HG02588 (cell line): ENCODE measurements at regions not wholly inside any gene's neighbourhood (a gene's known extent, or its start where the extent isn't known, plus 50 kb on each side); places are given as distances from the start of the nearest gene placed in this dataset.
"Not testable (repeated sequence)": the region's sequence is repeated elsewhere in the genome, so short reads cannot be mapped to it uniquely, and the experiment has no call there.

Experiments used
- ATAC-seq: cut with Tn5 transposase; IDR thresholded peaks from one replicate; pipeline ENCODE4 v1.9.1; 2021; ENCODE audit warnings: mild to moderate bottlenecking, moderate library complexity; ENCODE audit not compliant: unreplicated experiment

DNA sequence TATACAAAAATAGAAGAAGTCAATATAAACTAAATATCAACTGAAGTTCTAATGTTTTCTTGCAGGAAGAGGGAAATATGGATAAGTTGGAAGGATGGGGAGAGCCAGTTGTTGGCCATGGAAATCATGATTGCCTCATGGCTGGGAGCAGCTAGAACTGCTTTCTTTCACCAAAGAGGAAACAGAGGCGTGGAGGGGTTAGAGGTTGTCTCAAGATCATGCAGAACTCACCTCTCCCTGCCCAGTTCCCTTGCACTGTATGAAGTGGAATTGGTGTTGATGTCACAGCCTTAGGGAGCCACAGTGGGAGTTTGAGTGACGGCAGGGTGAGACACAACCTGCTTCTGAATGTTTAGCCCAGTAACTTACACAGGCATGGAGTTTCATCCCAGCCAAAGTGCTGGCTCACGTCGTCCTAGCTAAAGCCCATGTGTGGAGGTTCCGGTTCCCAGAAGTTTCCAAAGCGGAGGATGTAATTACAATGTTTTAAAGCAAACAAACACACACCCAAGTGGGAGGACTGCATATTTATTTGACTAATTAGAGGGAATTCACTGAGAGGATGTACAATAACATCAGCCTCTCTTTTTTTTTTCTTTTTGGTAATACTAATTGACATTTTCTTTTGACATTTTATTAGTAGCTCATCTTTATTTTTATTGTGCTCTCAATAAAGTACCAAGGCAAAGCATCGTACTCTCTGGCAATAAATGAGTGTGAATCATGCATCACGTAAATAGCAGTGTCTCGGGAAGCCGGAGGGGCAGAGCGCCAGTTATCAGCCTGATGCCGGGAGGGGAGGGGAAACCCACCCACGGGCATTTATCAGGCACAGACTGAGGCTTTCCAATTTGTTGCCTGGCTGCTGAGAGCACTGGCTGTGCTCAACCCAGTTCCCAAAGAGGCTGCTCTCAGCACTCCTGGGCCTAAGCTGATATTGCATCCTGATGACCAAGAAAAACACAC is 118.7 kb upstream of the CDH5 start:
- no peak for ATAC-seq

DNA sequence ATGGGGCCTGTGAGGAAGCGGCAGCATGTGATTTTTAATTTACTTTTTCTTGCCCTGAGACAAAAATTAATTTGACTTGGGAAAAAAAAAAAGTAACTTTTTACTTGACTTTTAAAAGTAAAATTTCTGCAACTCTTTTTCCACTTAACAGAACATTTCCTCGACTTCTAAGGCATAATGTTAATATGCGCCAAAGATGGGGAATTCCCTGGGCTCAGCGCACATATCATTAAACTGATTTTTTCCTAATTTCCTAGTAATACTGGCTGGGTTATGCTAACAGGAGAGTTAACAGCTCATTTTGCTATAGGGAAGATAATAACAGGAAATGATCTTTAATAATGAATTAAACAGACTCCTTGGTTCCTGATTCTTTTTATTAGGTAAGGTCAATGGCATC is 120.6 kb upstream of the CDH5 start:
- ATAC-seq, result no peak

DNA sequence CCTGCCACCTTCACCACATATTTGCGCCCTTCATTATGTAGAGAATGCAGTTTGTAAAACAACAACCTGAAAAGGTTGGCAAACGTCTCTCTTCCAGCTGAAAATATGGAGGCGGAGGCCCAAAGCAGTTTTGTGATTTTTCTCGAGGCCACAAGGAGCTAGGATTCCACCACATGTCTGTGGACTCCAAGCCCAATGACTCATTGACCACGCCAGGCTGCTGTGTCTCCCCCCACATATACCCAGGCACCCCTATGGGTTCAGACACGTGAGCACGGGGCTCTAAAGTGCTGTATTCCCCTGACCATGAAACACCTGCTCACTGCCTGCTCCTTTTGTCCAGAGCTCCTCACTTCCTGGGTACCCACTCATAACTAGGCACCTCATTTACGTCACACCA is 121.4 kb upstream of the CDH5 start:
- no peak for ATAC-seq

DNA sequence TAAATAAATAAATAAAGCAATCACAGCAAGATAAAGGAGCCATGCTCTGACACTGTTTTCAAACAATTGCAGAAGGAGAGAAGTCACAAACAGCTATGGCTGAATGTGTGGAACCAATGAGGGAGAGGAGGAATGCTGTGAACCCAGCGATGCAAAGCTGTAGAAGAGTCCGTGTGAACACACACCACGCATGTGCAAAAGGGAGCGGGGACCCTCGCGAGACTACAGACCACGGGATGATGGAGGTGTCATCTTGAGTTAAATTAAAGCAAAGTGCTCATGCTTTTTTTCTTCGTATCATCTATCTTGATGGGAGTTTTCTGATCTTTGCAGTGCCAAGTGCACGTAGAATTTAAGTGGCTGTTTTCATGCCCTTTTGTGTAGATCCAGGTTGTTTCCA is 123.8 kb upstream of the CDH5 start:
- ATAC-seq, result no peak

DNA sequence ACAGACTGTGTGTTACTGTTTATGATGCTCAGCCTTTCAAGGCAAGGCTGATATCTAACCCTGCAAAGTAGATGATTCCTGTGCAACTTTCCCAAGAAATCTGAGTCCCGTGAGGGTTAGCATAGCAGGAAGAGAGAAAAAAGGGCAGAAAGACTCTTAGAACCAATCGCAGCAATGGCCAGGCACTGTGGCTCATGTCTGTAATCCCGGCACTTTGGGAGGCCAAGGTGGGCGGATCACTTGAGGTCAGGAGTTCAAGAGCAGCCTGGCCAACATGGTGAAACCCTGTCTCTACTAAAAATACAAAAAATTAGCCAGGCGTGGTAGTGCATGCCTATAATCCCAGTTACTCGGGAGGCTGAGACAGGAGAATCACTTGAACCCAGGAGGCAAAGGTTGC is 124.3 kb upstream of the CDH5 start:
- not testable (repeated sequence) for ATAC-seq

DNA sequence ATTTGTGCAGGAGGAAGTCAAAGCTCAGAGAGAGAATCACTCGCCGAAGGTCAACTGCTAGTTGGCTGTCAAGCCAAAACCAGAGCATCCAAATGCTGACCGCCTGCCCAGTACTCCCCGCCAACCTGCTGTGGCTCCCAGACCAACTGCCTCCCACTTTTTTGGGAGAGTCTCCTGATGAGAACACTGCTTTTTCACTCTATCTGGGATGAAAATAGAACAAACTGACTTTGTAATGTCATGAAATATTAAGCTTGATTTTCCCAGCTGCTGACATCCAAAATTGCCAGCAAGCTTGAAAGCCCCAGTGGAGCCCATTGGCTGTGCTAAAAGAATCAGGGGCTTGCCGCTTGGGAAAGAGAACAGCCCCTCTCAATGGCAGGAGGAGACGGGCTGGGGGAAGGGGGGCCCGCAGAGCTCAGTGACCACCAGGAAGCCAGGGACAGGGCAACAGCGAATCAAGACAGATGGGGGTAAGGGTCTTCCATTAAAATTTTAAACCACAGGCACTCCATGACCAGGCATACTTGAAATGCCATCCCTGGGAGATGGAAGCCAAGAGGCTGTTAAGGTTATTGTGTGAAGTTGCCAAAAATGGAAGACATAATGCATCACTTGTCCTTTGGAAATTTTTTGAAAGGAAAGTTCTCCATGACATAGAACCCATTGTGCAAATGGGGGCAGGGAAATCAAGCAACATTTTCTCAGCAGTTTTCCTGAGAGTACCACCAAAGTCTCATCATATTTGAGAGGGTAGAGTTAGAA is 125.7 kb upstream of the CDH5 start:
- no peak for ATAC-seq

DNA sequence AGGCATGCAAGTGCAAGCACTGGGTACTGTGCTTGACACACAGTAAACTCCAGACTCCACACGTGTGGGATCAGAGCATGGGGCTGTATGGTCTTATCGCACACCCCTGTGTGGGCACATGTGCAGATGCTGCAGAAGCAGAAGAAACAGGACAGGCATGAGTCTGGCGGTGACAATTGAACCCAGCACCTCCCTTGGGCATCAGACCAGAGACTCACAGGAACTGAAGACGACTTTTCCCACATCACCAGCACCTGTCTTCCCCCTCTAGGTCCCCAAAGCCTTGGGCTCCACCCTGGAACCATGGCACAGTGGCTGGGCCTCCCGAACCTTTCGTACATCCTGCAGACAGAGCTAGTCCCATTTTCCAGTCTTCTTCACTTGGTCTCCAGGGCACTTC is 126.4 kb upstream of the CDH5 start:
- ATAC-seq, result no peak

DNA sequence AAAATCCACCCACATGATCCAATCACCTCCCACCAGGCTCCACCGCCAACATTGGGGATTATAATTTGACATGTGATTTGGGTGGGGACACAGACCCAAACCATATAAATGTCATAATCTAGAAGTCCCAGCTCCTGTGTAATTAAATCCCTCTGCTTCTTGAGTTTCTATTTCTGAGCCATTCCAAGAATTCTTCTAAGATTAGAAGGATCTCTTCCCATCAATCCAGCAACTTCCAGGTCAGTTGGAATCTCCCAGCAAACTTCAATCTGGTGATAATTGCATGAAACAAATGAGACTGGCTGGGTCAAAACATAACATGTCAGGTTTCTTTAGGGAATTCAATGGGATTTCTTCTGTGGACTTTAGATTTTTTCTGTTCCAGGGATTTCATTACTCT is 127.8 kb upstream of the CDH5 start:
- ATAC-seq, result no peak

DNA sequence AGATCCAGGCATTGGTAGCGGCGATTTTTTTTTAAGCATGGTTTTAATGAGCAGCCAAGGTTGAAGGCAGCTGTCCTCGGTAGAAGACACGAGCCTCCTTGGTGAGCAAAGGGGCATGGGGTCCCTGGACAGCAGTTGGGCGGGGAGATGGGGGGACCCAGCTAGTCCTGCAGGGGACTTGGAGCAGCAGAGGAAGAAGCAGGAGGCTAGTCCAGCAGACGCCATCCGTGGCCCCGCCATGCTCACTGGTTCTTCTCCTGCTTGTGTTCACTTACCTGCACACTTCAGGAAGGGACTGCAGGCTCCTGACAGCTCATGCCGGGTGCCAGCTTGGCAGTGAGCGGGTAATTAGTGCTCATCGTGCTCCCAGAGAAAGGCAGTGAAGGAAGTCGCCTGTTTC is 130.2 kb upstream of the CDH5 start:
- ATAC-seq, result no peak

DNA sequence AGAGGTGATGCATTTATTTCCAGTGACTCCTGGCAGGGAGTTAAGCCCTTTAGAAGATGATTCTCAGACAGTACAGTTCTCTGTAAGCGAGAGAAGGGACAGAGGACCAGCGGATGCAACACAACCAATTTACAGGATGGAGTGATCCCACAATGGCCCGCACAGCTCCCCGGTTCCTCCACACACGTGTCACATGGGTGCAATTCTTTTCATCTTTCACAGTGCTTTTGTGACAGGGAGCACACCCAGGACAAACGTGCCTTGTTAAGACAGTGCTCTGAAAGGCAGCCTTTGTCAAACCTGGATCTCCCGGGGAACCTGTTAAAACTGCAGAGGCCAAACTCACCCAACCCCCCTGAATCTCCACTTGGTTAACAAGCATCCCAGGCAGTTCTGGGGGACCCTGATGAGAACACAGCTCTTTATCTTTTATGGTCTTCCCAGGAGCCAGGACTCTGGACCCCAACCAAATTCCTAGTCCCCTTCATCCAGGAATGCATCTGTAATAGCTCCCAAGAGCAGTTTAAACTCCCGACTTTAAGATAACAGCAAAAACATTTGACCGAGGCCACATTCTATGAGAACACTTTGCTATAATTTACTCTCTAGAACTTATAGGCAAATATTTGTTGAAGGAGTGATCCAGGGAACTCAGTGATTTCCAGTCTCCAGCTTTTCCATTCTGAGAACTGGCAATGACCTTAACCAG is 134.9 kb upstream of the CDH5 start:
- ATAC-seq, result no peak

DNA sequence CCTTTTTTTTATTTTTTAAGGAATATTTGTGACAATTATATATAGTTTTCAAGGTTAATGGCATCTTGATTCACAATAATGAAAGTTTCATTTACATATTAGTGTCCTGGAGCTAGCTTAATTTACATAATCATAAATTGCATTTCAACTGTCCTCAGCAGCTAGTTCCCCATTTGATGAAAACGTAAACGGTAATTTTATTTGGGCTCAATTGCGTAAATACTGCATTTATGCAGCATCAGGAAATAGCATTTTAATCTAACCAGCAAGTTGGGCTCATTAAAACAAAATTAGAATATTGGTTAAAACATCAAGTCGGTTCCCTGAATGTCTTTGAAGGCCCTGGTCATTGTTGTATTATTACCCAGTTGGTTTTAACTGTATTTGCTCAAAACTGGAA is 136.8 kb upstream of the CDH5 start:
- no peak for ATAC-seq

DNA sequence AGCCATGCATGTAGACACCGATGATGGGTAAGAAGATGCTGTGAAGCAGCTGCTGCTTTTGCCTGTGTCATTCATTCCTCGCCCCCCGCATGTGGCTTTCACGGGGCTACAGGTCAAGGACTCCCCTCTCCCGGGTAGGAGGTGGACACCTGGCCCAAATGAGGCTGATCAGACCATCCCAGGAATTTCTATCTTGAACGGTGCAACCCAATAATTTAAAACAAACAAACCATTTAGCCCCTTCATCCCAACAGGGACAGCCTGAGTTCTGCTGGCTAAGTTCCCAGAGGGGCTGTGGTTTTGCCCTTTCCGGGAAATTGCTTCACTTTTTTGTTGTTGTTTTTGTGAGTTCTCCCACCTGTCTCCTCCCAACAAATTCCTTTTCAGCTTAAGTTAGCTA is 137.7 kb upstream of the CDH5 start:
- ATAC-seq, result no peak

DNA sequence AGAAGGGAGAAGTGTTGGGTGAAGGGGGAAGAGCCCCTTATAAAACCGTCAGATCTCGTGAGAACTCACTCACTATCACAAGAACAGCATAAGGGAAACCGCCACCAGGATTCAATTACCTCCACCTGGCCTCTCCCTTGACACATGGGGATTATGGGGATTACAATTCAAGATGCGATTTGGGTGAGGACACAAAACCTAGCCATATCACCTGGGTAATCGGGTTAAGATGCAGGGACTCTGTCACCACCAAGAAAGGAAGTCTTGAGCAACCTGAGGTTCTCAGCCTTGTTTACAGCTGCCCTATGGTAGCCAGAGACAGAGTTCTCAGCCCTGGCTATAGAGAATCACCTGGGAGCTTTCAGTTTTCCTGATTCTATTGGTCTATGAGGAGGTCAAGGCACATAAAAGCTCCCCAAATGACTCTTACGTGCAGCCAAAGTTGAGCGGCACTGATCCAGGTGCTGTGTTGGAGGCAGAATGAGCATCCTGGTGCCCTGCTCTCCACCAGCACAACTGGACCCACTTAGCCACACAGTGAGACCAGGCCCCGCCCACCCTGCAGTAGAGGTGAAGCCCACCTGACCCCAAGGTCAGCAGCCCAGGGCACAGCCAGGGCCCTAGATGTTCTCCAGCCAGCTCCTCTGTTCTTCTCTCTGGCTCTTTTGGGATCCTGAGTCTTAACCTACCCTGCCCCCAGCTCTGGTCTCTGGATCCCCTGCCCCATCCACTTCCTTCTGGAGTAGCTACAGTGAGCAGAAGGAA is 138.5 kb upstream of the CDH5 start:
- no peak for ATAC-seq

DNA sequence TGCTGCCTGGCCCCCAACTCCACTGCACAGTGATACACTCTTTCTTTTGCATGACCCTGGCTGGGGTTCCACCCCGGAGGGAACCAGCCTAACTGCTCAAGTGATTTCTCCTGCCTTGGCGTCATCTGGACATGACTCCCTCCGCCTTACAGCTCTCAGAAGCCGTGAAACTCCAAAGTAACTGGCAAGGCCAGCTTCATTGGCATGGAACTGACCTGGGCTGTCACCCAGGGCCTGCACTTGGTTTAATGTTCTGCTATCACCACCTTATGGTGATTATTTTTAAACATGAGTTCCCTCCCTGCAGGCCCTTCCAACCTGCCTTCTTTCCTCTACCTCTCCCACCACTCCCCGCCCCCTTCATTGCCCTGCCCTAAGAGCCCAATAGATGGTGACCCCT is 139.7 kb upstream of the CDH5 start:
- no peak for ATAC-seq

DNA sequence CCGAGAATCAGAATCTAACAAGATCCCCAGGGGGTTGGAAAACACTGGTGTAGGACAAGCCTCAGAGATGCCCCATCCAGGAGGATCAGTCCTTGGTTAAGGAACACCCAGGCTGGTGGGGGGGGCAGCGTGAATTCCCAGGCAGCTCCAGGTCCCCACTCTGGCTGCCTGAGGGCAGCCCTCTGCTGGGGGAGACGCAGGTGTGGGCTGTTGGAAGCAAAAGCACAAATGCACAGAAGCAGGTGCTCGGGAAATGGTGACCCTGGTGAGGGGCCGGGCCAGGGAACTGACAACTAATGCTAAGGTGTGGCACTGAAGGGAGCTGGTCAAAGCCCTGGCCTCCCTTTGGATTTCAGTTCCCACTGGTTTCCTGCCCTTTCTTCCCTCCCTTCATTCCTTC is 140.8 kb upstream of the CDH5 start:
- no peak for ATAC-seq

DNA sequence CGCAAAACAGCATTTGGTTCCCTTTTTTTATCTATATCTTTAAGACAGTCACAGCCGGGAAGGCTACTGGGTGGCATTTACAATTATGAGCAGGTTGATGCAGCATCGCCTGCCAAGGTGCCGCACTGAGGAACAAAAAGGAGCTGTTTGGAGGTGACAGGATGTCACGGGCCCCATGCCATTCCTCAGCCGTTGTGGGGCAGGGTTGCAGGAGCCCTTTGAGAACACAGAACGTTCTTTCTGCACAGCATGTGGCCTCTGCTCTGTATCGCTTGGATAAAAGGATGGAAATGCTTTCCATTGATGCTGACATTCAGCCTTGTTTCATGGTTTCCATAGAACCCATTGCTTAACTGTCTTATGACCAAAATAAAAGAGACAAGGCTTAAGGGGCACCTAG is 141.9 kb upstream of the CDH5 start:
- ATAC-seq, result no peak

DNA sequence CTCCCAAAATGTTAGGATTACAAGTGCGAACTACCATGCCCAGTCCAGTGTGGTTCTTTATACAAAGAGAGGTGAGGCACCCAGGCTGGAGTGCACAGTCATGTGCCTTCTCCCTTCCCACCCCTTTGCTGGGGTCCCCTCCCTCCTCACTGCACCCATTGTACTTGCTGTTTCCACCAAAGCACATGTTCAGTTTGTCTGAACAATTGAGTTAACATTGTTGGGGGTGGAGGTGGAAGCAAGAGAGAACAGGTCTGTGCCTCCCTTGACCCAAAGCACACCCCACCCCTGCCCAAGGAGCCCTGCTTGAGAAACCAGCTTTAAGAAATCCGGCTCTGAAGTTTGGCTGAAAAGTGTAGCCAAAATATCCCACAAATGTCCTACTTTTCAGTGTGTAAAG is 142.3 kb upstream of the CDH5 start:
- ATAC-seq, result no peak

DNA sequence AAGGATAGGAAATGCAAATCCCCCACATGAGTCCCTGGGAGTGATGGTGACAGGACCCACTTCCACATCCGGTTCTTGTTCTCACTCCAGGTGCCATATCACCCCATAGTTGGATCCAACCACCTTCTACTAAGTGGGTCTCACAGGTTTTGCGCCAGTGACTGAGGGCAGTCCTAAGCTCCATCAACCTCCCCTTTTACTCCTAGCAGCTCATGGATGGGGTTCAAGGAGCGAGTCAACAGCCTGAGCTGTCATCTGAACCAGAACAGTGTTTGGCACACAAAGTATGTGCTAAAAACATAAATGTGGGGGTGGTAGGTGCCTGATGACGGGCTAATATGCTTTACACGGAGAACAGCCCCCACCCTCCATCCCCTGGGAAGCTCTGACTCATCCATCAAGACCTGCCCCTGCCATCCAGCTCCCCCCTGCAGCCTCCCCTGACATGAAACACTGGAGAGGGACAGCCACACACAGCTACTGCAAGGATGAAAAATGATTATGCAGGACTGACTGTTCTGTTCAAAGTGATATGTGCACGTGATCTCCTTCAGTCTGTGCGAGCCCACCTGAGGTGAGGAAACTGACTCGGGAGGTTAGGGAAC is 143.2 kb upstream of the CDH5 start:
- ATAC-seq, result no peak

DNA sequence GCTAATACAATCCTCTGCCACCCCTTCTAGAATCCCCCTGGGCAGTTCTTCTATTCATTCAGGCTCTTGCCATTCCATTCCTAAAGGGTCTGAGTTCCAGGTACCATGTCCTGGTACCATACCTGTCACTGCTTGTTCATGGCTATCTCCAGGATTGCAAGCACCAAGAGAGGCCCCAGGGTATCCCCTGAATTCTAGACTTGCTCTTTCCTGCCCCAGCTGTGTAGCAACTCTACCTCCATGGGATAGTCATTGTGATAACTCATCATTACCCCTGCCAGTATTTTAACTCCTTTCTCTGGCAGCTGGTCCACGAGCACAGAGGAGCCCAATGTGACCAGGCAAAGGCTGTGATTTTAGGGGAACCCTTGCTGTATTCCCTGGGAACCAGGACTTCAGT is 143.7 kb upstream of the CDH5 start:
- ATAC-seq, result no peak

DNA sequence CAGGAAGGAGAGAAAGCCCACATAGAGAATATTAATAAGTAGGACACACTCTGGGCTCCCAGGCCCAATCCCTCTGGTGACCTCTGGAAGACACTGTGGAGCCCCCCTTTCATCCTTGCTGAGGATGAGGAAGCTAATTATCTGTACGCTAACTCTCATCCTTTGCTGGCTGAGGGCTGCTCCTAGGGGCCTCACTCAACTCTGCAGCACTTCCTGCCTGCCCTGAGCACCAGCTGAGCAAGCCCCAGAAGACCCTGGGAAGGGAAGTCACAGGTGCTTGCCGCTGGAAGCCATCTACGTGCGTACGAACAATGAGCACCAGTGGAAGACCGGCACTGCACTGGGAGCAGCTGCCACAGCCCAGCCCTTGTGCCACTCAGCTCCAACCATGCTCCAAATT is 145.8 kb upstream of the CDH5 start:
- ATAC-seq, result no peak
